Progenitor cell of endocrine pancreas (in vitro differentiated cells): ENCODE measurements at regions not wholly inside any gene's neighbourhood (a gene's known extent, or its start where the extent isn't known, plus 50 kb on each side); places are given as distances from the start of the nearest gene placed in this dataset.

Experiments
- DNase-seq: peaks from one replicate; pipeline ENCODE4 v3.0.0; 2021; ENCODE audit warnings: low spot score; ENCODE audit not compliant: unreplicated experiment
- H3K27ac Mint-ChIP-seq: 2 replicates; pipeline ENCODE4 v1.8.0; 2021; ENCODE audit warnings: mild to moderate bottlenecking, moderate library complexity, mixed read lengths
- H3K27me3 Mint-ChIP-seq: 2 replicates; pipeline ENCODE4 v1.8.0; 2021; ENCODE audit warnings: mixed read lengths
- H3K36me3 Mint-ChIP-seq: 2 replicates; pipeline ENCODE4 v1.8.0; 2022; ENCODE audit warnings: mixed read lengths; ENCODE audit not compliant: insufficient read depth
- H3K4me1 Mint-ChIP-seq: 2 replicates; pipeline ENCODE4 v1.8.0; 2021; ENCODE audit warnings: low read depth, mixed read lengths
- H3K4me3 Mint-ChIP-seq: 2 replicates; pipeline ENCODE4 v1.8.0; 2021; ENCODE audit warnings: low read depth, mild to moderate bottlenecking, moderate library complexity, mixed read lengths
- H3K9me3 Mint-ChIP-seq: 2 replicates; pipeline ENCODE4 v1.8.0; 2021; ENCODE audit warnings: low read depth, mixed read lengths
- TF ChIP-seq, protein P1 (sequence below): fragments of 200-600 bp; sonication (generic); IDR thresholded peaks from one replicate; pipeline ENCODE4 v1.5.0; 2021; ENCODE audit warnings: antibody characterized with exemption, mild to moderate bottlenecking; ENCODE audit not compliant: unreplicated experiment

DNA sequence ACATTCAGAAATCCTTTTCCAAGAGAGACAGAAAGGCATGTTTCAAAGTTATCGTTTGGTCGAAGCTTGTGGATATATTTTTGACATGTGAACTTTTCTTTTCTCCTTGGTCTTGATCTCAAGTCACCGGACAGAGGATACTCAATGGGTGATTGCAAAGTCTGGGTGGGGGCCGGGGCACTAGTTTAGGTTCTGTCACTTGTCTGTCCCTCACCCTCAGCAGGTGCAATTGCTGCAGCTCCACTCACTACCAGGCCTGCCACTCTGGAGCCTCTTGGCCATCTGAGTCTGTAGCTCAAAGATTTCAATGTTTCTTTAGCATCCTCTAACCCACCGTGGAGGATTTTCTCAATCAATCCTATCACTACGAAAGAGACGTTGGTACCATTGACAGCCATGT, 246.0 kb upstream of the C1orf174 start:
- H3K27me3 Mint-ChIP-seq, result peaks cover 12% of the 10 kb centered on the region
- no peaks in the 10 kb centered on the region for H3K9me3 Mint-ChIP-seq
- TF ChIP-seq, protein P1, sequence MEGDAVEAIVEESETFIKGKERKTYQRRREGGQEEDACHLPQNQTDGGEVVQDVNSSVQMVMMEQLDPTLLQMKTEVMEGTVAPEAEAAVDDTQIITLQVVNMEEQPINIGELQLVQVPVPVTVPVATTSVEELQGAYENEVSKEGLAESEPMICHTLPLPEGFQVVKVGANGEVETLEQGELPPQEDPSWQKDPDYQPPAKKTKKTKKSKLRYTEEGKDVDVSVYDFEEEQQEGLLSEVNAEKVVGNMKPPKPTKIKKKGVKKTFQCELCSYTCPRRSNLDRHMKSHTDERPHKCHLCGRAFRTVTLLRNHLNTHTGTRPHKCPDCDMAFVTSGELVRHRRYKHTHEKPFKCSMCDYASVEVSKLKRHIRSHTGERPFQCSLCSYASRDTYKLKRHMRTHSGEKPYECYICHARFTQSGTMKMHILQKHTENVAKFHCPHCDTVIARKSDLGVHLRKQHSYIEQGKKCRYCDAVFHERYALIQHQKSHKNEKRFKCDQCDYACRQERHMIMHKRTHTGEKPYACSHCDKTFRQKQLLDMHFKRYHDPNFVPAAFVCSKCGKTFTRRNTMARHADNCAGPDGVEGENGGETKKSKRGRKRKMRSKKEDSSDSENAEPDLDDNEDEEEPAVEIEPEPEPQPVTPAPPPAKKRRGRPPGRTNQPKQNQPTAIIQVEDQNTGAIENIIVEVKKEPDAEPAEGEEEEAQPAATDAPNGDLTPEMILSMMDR, result no peak
- DNase-seq, result no peak
- no peaks in the 10 kb centered on the region for H3K36me3 Mint-ChIP-seq
- H3K27ac Mint-ChIP-seq, result no peak overlapping the region
- no peaks in the 10 kb centered on the region for H3K4me1 Mint-ChIP-seq
- no peak overlapping the region for H3K4me3 Mint-ChIP-seq

DNA sequence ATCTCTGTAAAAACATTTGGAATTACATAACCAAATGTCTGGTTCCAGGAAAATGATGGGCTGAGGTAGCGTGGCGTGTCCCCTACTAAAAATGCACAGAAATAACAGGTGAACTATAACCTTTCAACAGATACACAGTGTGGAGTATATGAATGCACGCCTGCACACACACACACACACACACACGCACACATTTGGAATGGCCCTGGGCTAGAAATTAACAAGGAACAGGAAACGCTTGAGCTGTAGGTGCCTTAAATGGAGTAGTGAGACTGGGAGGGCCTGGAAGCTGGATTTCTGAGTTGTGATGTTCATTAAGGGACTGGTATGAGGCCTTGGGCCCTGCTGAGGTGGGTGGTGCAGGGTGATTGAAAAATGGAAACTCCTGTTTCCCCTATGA, 246.5 kb upstream of the C1orf174 start:
- Mint-ChIP-seq H3K36me3 (no peaks in the 10 kb centered on the region), H3K27ac (no peak overlapping the region), H3K4me1 (no peaks in the 10 kb centered on the region), H3K27me3 (peaks cover 10% of the 10 kb centered on the region), H3K4me3 (no peak overlapping the region), H3K9me3 (no peaks in the 10 kb centered on the region)
- TF ChIP-seq, protein P1, result no peak
- no peak for DNase-seq

DNA sequence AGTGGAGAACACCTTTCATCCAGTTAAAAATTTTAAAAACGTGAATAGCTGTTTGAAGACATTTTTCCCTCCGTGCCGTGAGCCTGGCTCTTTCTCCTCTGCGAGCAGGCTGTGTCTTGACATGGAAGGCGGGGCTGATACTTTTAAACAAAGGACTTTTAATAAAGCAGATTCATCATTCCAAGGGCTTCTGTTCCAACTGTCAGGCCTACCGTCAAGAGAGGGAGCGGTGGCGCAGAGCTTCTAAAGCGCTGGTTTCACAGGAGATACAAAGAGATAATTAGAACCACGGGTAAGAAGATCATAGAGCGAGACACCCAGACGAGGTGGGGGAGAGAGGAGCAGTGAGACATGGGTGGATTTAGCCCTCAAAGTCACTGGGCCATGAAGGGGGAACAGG, 247.4 kb upstream of the C1orf174 start:
- H3K9me3 Mint-ChIP-seq, result no peaks in the 10 kb centered on the region
- H3K36me3 Mint-ChIP-seq, result no peaks in the 10 kb centered on the region
- DNase-seq, result no peak
- H3K27ac Mint-ChIP-seq, result no peak overlapping the region
- TF ChIP-seq, protein P1, result no peak
- H3K4me1 Mint-ChIP-seq, result no peaks in the 10 kb centered on the region
- H3K4me3 Mint-ChIP-seq, result no peak overlapping the region
- peaks cover 9% of the 10 kb centered on the region for H3K27me3 Mint-ChIP-seq

DNA sequence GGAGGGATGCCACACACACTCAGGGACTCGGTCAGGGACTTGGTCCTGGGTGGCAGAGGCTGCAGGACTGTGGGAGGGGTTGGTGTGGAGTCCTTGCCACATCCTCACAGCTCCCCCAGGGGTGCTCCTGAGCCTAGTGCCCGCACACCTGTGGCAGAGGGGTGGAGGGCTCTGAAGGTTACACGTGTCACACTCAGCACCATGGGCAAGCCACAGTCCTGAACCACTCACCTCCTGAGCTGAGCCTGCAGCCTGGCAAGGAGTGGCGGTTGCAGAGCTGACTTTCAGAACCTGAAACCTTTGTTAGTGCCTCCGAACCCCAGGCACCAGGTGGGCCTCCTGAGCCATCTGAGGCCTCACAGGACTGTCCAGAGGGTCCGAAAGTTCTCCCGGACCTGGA, 249.2 kb upstream of the C1orf174 start:
- Mint-ChIP-seq H3K36me3 (no peaks in the 10 kb centered on the region), H3K9me3 (no peaks in the 10 kb centered on the region), H3K27ac (no peak overlapping the region), H3K4me1 (no peaks in the 10 kb centered on the region), H3K27me3 (peaks cover 11% of the 10 kb centered on the region), H3K4me3 (no peak overlapping the region)
- DNase-seq, result no peak
- TF ChIP-seq, protein P1, result no peak

DNA sequence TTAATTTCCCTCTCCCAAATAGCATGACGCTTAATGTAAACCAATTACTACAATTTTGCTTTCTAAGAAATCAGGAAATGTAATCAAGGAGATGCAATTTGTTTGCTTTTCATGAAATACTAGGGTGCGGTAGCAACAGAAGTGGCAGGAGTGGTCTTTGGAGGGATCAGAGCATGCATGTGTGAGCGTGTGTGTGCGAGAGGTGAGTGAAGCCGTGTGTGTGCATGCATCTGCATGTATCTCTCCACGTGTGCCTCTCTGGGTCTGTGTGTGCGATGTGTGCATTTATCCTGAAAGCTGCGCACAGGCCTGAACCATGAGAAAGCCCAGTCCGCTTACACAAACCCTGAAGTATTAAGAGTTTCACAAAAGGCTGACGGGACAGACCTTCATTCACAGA, 249.8 kb upstream of the C1orf174 start:
- Mint-ChIP-seq H3K36me3 (no peaks in the 10 kb centered on the region), H3K27me3 (peaks cover 12% of the 10 kb centered on the region), H3K4me1 (no peaks in the 10 kb centered on the region), H3K9me3 (no peaks in the 10 kb centered on the region), H3K4me3 (no peak overlapping the region), H3K27ac (no peak overlapping the region)
- TF ChIP-seq, protein P1, result no peak
- no peak for DNase-seq
